Left colon (tissue), 2 donors: ENCODE measurements at regions not wholly inside any gene's neighbourhood (a gene's known extent, or its start where the extent isn't known, plus 50 kb on each side); places are given as distances from the start of the nearest gene placed in this dataset.
"Not testable (repeated sequence)": the region's sequence is repeated elsewhere in the genome, so short reads cannot be mapped to it uniquely, and the experiment has no call there.

Experiments used
- ATAC-seq: fragments of 200-7000 bp; cut with Tn5 transposase; one replicate; pipeline ENCODE4 v1.9.1; 2020; ENCODE audit warnings: mild to moderate bottlenecking, moderate library complexity
- DNase-seq, 2 donors: peaks; one replicate each; pipeline ENCODE4 v3.0.0-alpha.2; 2020
- intact Hi-C, 2 donors: fragments of 100-400 bp; cut with DNase I in 1 of 2; cut with micrococcal nuclease in 1 of 2; formaldehyde crosslinking; loops; one replicate each; pipeline versions ENCODE4 v1.11.2 to v1.14.0; 2022; cut with DNase I, micrococcal nuclease
- donor health status: DM: no; HTN: no; CAD: no.
- donor health status: DM: yes; HTN: yes; CAD: no.

- ATAC-seq (no peak), DNase-seq (no peak)
- intact Hi-C loops = no loop called here
These were observed 274.4 kb downstream of the NEBL start for GRCh38 chr10:20622531-20623211.

GRCh38 chr10:20620981-20621380 is 276.1 kb downstream of the NEBL start:
- intact Hi-C loops = no loop called here
- DNase-seq = no peak
- ATAC-seq = no peak

- no peak for DNase-seq
- intact Hi-C loops = no loop called here
- no peak for ATAC-seq
These were observed 279.0 kb downstream of the NEBL start for GRCh38 chr10:20618011-20618547.

GRCh38 chr10:20616918-20617810 is 279.9 kb downstream of the NEBL start:
- peak; percentile 87 for ATAC-seq
- intact Hi-C loops = no loop called here
- DNase-seq = no peak

GRCh38 chr10:20616056-20616671 is 280.9 kb downstream of the NEBL start:
- intact Hi-C loops = no loop called here
- ATAC-seq = peak; percentile 46
- DNase-seq = no peak

- intact Hi-C loops = no loop called here
- ATAC-seq (no peak), DNase-seq (no peak)
These were observed 281.7 kb downstream of the NEBL start for GRCh38 chr10:20615395-20615794.

- intact Hi-C loops = no loop called here
- no peak for DNase-seq
- ATAC-seq = peak; percentile 24
These were observed 282.2 kb downstream of the NEBL start for GRCh38 chr10:20614911-20615310.

- no peak for ATAC-seq
- DNase-seq = no peak
- intact Hi-C loops = no loop called here
These were observed 288.6 kb downstream of the NEBL start for GRCh38 chr10:20608503-20608902.

- ATAC-seq = no peak
- no peak for DNase-seq
- intact Hi-C loops = no loop called here
These were observed 290.1 kb downstream of the NEBL start for GRCh38 chr10:20606985-20607384.

- ATAC-seq (no peak), DNase-seq (no peak)
- intact Hi-C loops = no loop called here
These were observed 295.1 kb downstream of the NEBL start for GRCh38 chr10:20601941-20602461.

- no peak for ATAC-seq
These were observed 298.5 kb downstream of the NEBL start for GRCh38 chr10:20598590-20598989.

GRCh38 chr10:20596911-20597310 is 300.2 kb downstream of the NEBL start:
- ATAC-seq (no peak), DNase-seq (no peak)
- intact Hi-C loops = no loop called here

More at GRCh38 chr10:20598590-20598989, 298.5 kb downstream of the NEBL start:
- no peak for DNase-seq
- intact Hi-C loops = no loop called here

GRCh38 chr10:20596065-20596755 is 300.9 kb downstream of the NEBL start:
- ATAC-seq (no peak), DNase-seq (no peak)
- intact Hi-C loops = no loop called here

- DNase-seq (no peak), ATAC-seq (no peak)
- intact Hi-C loops = no loop called here
These were observed 303.5 kb downstream of the NEBL start for GRCh38 chr10:20593649-20594048.

- DNase-seq (no peak), ATAC-seq (no peak)
- intact Hi-C loops = no loop called here
These were observed 315.1 kb downstream of the NEBL start for GRCh38 chr10:20582041-20582440.

- DNase-seq = no peak
- intact Hi-C loops = no loop called here
- ATAC-seq = no peak
These were observed 323.2 kb downstream of the NEBL start for GRCh38 chr10:20573924-20574323.

- ATAC-seq, DNase-seq, intact Hi-C loops: not testable (repeated sequence)
These were observed 341.1 kb downstream of the NEBL start for GRCh38 chr10:20555990-20556389.

GRCh38 chr10:20552382-20552781 is 344.7 kb downstream of the NEBL start:
- ATAC-seq (no peak), DNase-seq (no peak)
- intact Hi-C loops = no loop called here

- intact Hi-C loops = no loop called here
- DNase-seq = no peak
- ATAC-seq = no peak
These were observed 345.4 kb downstream of the NEBL start for GRCh38 chr10:20551761-20552160.
